GM18861 (cell line): ENCODE measurements at regions not wholly inside any gene's neighbourhood (a gene's known extent, or its start where the extent isn't known, plus 50 kb on each side); places are given as distances from the start of the nearest gene placed in this dataset.
"Not testable (repeated sequence)": the region's sequence is repeated elsewhere in the genome, so short reads cannot be mapped to it uniquely, and the experiment has no call there.

Experiments used
- ATAC-seq: cut with Tn5 transposase; IDR thresholded peaks from one replicate; pipeline ENCODE4 v1.9.1; 2021; ENCODE audit not compliant: unreplicated experiment

DNA sequence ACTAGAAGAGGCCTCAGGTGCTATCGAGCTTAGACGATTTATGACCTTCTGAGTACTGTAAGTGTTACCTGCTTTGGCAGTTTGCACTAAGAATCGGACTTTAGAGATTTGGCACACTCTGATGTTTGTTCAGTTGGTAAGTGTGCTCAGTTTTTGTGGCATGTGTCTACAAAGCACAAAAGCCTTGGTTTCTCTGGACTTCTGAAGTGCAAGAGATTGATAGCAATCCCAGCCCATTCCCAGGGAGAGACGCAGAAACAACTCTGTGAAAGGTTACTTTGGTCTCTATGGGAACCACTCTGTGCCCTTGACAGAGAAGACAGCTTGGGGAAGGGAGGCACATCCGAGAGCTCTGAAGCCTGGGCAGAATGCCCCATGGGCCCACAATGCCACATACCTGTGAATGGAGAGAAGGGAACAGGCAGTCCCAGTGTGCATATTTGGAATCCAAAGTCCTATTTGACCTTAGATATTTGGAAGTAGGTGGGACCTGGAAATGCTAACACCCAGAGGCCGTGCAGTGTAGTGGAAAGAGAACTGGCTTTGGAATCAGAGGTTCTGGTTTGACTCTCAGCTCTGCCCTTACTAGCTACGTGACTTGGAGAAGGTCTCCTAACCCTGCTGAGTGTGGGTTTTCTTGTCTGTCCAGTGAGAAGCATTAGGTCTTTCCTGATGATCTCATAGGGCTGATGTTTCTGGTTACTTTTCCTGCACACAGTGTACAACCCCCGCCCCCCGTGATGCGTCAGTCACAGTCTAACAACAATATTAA is 194.3 kb upstream of the VLDLR start:
- ATAC-seq, result no peak

DNA sequence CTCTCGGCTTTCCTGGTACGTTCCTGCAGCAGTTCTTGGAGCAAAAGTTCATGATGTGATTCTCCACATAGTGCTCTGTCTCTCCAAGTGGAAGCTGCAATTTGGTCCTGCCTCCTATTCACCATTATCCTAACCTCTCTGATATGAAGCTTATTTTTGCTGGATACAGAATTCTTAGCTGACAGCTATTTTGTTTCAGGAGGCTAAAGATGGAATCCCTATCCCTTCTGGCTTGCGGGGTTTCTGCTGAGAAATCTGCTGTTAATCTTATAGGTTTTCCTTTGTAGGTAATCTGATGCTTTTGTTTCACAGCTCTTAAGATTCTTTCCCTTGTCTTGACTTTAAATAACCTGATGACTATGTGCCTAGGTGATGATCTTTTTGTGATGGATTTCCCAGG is 181.6 kb upstream of the VLDLR start:
- ATAC-seq, result no peak

DNA sequence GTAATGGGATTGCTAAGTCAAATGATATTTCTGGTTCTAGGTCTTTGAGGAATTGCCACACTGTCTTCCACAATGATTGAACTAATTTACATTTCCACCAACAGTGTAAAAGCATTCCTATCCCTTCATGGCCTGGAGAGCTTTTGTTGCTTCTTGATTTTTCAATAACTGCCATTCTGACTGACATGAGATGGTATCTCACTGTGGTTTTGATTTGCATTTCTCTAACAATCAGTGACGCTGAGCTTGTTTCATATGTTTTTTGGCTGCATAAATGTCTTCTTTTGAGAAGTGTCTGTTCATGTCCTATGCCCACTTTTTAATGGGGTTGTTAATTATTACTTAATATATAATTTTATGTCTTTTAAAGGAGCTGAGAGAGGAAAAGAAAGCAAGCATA is 177.7 kb upstream of the VLDLR start:
- not testable (repeated sequence) for ATAC-seq

DNA sequence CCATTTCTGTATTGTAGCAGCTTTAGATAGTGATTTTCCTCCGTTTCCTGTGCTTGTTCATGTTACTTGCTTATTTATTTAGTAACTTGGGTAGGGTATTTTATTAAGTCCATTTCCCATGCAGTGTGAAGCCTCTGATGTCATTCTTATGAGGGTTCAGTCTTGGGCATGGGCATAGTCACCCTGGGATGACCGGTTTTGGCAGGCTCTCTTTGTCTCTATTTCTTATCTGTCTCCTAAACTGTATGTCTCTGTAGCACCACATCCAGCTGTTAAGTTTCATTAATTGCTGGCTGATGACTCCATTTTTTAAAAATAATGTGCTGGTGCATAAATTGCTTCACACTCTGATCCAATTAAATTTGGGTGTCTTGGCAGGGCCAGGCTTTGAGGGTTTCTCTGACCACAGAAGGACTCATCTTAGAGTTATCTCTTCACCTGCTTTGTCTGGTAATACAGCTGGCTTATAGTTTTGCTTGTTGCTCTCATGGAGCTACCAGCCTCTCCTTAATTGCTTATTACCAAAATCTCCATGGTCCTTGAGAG is 173.3 kb upstream of the VLDLR start:
- ATAC-seq, result no peak

DNA sequence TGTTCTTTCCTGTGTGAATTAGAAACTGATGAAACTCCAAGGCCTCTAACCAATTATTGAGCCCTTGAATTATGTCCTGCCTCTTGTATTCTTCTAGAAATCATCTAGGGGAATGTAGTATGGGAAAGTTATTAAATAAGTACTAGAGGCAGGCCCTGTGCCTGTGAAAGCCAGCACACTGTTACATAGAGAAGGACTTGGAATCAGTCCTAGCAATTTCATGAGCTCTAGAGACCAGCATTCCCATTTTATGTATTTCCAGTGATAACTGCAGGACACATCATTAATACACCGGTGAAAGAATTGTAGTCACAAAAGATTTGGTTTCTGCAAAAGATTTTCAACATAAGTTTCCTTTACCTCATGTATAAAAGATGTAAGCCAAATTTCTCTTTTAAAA is 168.5 kb upstream of the VLDLR start:
- ATAC-seq, result no peak

DNA sequence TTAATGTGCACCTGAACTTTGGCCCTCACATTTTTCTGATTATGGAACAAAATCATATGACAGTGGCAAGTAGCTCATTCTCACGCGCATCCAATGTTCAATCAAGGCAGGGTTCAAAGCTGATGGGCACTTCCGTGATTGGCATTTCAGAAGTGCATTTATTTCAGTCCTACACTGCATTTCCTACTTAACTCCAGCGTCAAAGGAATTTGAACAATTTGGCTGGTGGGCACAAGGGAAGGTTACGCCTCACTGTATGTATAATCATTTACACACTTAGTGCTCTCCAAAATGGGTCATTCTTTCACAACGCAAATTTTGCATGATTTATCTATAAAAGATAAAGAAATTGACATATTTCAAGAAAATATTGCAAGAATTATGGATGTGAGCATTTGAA is 167.9 kb upstream of the VLDLR start:
- no peak for ATAC-seq

DNA sequence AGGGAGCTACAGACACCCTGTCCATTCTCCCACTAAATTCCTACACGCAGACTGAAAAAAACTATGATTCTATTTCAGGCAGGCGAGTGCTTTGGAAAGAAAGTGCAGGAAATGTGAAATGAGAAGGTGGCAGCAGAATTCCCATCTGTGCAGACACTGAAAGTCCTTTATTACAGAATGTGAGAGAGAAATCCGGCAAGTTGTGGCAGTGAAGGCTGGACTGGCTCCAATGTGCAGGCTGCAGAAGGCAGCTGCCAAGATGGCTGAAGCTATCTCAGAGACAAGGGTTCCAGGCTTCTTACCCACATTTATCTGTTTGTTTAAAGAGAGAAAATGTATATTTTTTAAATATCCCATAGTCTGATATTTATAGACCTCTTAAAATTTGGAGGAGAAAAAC is 161.8 kb upstream of the VLDLR start:
- ATAC-seq, result no peak

DNA sequence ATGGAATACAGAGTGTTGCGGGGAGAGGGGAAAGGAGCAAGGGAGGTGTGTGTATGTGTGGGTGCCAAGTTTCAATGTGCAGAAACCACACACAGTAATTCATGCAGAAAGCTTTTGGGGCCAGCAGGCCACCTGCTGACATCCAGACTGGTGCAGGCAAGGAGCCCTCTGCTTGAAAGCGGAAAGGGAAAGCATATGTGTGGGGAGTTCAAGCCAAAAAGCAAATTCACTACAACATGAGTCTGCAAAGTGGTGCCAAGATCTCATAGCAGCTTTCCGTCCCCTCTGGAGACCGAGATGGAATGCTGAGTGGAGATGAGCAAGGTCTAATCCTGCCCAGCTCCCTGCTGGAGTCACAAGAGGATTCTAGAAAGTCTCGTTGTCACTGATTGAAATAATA is 159.7 kb upstream of the VLDLR start:
- no peak for ATAC-seq

DNA sequence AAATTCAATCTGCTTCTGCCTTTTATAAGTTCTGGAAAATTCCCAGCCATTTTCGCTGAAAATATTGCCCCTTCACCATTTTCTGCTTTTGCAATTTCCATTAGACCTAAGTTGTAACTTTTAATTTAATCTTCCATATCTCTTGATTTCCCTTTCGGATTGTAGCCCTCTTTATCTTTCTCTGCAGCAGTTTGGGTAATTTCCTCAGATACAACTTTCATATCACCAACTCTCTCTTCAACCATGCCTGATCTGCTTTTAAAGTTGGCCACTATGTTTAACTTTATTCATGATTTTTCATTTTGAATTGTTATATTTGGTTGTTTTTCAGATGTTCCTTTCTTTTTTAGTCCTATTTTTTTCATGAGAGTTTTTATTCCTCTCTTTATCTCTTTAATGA is 157.0 kb upstream of the VLDLR start:
- no peak for ATAC-seq

DNA sequence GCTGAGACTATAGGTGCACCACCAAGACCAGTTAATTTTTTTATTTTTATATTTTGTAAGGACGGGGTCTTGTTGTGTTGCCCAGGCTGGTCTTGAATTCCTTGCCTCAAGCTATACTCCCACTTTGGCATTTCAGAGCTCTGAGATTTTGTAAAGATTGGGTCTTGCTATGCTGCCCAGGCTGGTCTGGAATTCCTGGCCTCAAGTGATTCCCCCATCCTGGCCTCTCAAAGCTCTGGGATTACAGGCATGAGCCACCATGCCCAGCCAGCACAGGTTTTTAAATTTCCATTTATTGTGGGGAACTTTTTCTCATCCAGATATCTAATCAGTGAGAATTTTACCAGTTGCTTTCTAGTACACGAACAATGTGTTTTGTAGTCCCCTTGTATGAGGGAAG is 156.1 kb upstream of the VLDLR start:
- no peak for ATAC-seq

DNA sequence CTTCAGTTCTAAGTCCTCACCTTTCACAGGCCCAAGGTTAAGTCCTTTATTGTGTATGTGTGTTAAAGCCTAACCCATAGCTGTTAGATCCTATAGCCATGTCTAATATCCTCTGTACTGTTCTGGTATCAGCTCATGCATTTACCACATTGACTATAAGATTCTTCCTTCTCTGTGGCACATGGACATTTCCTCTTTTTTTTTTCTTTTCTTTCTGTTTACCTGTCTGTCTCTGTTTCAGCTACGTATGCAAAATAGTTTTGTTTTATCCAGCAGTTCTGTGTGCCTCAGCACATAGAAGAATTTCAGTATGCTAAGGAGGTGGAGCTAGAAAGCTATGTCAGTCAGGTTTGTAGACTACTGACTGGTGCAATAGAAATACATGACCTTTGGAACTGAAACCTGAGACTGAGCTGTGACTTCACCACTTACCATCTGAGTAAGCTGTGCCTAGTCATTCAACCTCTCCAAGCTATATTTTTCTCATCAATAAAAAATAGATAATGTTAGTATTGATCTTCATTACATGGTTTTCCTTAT is 155.6 kb upstream of the VLDLR start:
- ATAC-seq, result peak; percentile 99

DNA sequence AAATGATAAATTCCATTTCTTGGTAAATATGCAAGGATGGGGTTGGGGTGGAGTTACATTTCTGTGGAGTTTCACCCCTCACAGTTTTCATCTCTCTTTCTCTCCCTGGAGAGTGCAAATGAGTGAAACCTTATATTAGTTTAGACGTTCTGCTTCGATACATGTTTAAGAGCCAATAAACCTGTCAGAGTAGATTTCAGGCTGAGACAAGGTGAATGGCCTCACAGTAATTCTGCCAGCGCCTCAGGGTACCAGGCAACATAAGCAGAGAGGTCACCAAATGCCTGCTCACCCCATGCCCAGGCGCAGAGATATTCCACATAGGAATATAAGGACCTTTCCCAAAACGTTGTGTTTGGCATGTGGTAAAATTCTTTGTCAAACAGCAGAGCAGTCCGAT is 154.9 kb upstream of the VLDLR start:
- no peak for ATAC-seq

DNA sequence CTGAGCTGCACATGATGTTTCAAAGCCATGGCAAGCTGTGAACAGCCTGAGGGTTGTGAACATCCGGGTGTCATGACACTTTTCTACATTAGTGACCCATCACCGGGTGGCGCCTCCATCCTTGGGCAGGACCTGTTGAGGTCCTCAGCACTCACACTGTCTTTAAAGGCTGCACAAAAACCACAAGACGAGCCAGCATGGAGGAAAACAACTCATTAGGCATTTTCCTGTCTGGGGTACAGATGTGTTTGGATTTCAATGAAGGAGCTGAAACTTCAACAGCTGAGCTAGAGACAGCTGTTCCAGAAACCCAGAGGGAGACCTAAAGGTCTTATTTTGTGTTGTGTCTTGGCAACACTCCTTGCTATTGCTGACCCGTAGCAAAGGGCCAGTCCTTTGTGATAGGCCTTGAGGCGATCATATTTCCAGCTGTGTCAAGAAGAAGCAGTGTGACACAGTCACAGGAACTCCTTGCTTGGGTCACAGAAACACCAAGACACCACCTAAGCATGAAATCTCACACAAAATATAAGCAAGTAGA is 151.8 kb upstream of the VLDLR start:
- ATAC-seq, result no peak

DNA sequence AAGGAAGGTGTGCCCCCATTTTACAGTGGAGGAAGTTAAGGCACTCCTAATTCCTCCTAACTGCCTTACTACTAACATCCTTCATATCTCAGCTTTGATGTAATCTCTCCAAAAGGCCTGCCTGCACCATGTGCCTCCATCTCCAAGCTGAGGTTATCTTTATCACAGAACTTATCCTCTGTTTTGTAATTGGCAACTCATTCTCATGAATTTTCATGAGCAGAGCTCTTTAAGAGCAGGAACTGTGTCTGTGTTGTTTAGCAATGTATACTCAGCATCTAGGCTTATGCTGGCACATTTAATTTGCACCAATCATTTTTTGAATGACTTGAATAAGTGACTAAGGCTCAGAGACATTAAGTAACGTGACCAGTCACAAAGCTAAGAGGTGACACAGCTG is 147.9 kb upstream of the VLDLR start:
- ATAC-seq, result no peak

DNA sequence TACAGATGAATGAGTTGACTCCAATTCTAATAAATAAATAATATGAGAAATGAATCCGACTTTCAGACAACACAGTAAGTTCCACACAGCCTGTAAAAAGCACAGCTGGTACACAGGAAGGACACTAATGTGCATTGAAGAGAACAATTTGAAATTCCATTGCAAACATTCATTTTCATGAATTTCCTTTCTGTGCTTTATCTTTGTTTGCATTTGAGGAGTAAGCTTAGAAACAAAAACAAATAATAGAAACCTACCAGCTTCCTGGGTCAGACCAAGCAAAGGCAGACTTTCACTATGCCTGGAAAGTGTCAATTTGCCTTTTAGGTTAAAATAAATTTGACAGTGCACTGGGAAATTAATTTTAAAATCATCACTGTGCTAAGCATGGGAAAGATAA is 143.8 kb upstream of the VLDLR start:
- ATAC-seq, result no peak

DNA sequence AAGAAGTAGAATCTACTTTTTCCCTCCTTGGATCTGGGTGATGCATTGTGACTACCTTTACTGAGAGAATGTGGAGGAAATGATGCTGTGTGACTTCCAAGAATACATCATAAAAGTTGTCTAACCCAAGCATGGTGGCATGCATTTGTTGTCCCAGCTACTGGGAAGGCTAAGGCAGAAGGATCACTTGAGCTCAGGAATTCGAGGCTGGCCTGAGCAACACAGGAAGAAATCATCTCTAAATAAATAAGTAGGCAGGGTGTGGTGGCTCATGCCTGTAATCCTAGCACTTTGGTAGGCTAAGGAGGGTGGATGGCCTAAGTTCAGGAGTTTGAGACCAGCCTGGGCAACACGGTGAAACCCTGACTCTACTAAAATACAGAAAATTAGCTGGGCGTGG is 143.2 kb upstream of the VLDLR start:
- ATAC-seq, result no peak

DNA sequence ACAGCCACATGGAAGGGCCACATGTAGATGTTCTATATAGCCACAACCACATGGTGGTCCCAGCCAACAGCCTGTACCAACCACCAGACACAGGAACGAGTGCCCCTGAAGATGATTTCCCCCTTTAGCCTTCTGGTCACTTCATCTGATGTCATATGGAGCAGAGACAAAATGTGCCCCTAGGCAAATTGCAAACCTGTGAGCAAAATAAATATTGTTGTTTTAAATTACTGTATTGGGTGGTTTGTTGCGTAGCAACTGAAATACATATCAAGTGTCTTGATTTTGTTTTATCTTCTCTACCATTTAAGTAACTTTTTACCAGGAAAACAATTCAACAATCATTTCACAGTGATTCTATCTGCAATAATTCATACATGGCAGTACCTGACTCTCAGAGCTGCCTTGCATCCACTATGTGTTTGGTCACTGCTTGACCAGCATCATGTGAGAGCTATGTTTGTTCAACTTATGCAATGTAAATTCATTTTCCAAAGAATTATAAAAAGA is 142.5 kb upstream of the VLDLR start:
- no peak for ATAC-seq

DNA sequence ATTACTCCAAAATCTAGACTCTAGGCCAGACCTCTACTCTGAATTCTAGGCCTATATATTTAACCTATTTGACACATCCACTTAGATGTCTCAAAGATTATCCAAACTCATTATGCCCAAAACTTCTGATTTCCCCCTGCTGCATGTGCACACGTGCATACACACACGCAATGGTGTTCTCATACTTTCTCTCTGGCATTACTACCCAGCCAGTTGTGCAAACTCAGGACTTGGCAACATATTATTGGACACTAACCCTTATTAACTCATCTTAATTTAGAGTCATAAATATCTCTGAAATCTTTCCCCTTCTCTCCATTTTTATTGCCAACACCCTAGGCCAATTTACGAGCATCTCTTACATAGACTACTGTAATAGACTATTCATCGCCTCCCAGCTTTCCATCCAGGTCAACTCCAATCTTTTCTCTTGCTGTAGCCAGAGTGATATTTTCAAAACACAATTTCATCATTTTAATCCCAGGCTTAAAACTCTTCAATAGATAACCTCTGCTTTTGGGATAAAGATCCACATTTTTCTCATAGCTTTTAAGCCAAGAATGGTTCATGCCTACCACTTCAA is 141.2 kb upstream of the VLDLR start:
- ATAC-seq, result no peak

DNA sequence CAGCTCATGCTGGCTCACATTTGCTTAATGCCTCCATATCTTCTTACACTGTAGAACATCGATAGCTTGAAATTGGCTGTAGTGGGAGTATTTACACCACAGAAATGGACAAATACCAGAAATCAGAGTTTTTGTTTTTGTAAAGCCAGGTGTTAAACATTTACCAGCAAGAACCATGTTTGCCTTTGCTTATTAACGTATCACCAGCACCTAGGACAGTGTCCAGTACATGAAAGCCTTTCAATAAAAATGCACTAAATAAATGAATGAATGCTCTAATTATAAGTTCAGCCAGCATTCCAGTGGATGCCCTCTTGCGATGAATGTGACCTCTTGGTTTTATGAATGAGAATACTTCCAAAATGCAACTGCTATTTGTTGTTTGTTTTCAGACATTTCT is 140.4 kb upstream of the VLDLR start:
- ATAC-seq, result no peak

DNA sequence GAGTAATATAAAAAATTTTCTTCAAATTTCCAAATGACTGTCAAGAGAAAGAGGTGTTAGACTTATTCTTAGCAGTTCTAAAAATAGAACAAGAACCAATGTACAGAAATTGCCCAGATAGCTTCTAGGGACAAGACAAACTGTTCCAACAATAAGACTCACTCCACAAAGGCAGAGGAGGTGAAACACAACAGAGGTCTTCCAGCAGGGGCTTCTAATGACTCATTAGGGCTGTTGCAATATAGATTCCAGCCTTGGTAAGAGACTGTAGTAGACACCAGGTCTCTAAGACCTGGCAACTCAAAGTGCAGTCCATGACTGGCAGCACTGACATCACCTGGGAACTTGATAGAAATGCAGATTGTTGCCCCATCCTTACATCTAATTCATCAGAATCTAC is 134.6 kb upstream of the VLDLR start:
- ATAC-seq, result no peak

DNA sequence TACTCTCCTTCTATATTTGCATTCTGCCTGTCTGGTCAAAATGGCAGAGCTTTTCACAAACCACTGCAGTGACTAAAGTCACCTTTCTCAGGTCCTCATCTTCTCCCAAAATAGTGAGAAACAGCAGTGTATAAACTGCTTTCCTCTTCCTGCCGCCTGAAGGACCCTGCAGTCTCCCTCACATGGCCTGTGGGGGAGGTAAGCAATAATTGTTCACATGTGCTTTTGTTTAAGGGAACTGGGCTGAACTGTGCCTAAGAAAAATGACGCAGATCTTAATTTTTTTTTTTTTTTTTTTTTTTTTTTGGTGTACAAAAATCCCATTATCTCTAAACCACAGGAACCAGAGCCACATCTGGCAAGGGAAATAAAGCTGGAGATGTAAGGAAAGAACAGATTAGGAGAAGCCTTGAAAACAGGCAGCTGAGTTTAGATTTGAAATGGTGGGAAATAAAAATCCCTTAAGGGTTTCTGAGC is 131.7 kb upstream of the VLDLR start:
- no peak for ATAC-seq

DNA sequence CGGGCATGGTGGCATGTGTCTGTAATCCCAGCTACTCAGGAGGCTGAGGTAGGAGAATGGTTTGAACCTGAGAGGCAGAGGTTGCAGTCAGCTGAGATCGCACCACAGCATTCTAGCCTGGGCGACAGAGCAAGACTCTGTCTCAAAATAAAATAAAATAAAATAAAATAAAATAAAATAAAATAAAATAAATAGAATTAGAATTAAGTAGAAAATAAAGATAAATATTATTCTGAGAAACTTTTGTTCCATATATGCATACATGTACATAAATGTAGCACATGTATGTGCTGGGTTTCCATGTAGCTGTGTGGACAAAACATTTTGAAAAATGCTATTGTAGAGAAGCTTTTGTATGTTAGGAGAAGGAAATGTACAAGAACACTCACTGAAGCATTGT is 129.4 kb upstream of the VLDLR start:
- no peak for ATAC-seq
